Transverse colon (tissue), 4 donors: ENCODE measurements at regions not wholly inside any gene's neighbourhood (a gene's known extent, or its start where the extent isn't known, plus 50 kb on each side); places are given as distances from the start of the nearest gene placed in this dataset.

ENCODE experiments used
- DNase-seq: peaks from one replicate; pipeline ENCODE4 v3.0.0-alpha.2; 2019
- H3K27ac ChIP-seq, 4 donors: fragments of 200-600 bp; sonication (generic); 2 replicates each; pipeline ENCODE4 v1.5.1; 2016 to 2018; ENCODE audit warnings: inconsistent platforms in 4 of 4
- H3K27me3 ChIP-seq: fragments of 200-600 bp; sonication (generic); 2 replicates; pipeline ENCODE4 v1.5.1; 2017; ENCODE audit warnings: inconsistent platforms
- H3K36me3 ChIP-seq, 4 donors: fragments of 200-600 bp; sonication (generic); 2 replicates each; pipeline ENCODE4 v1.5.1; 2017 to 2019; ENCODE audit warnings: inconsistent platforms in 4 of 4
- H3K4me1 ChIP-seq, 4 donors: fragments of 200-600 bp; sonication (generic); 2 replicates each; pipeline ENCODE4 v1.5.1; 2017 to 2020; ENCODE audit warnings: inconsistent platforms in 4 of 4
- H3K4me3 ChIP-seq, 4 donors: fragments of 200-600 bp; sonication (generic); 1 replicate in 1 of 4; 2 replicates in 3 of 4; pipeline versions ENCODE4 v1.5.1 to v1.6.1; 2017 to 2019; ENCODE audit warnings: inconsistent platforms in 4 of 4
- H3K9me3 ChIP-seq, 2 donors: fragments of 200-600 bp; sonication (generic); 2 replicates each; pipeline ENCODE4 v1.5.1; 2017 to 2019; ENCODE audit warnings: inconsistent platforms in 2 of 2
- EP300 ChIP-seq: sonication (generic); formaldehyde crosslinking; IDR thresholded peaks from one replicate; pipeline ENCODE4 v1.6.1; 2017; ENCODE audit warnings: antibody characterized with exemption, low read depth
- POLR2A ChIP-seq: fragments of 450-650 bp; IDR thresholded peaks from one replicate; pipeline ENCODE4 v1.6.1; 2016; ENCODE audit warnings: antibody characterized with exemption, mild to moderate bottlenecking, moderate library complexity
- POLR2AphosphoS5 ChIP-seq, 3 donors: sonication (generic); formaldehyde crosslinking; IDR thresholded peaks; one replicate each; pipeline ENCODE4 v1.6.1; 2016; ENCODE audit warnings: antibody characterized with exemption in 3 of 3
- WGBS, 2 donors: methylation state at CpG; one replicate each; pipeline ENCODE4 v1.1.5; 2018; ENCODE audit warnings: low coverage in 1 of 2; 5-methylcytosine and 5-hydroxymethylcytosine counted together
- in situ Hi-C, 4 donors: fragments of 200-750 bp; cut with MboI; loops; one replicate each; pipeline versions ENCODE4 v1.15.0 to v1.15.1; 2017; ENCODE audit warnings: low sequenced_read_pairs in 3 of 4, low pct_ligation_motif_present in 1 of 4, low pct_unique_long_range_greater_than_20kb in 1 of 4
- intact Hi-C: fragments of 100-400 bp; cut with DNase I; formaldehyde crosslinking; loops from one replicate; pipeline ENCODE4 v1.15.1; 2023; ENCODE audit warnings: low total_unique reads
- TF ChIP-seq, protein P1 (sequence below), 5 experiments: fragments of 200-600 bp in 3 of 5; fragments of 450-650 bp in 2 of 5; sonication (generic) in 3 of 5; IDR thresholded peaks; 1 replicate in 2 of 5; 2 replicates in 3 of 5; pipeline ENCODE4 v1.5.1; 2016 to 2017; ENCODE audit warnings: antibody characterized with exemption in 5 of 5, inconsistent platforms in 3 of 5, mild to moderate bottlenecking in 2 of 5, moderate library complexity in 1 of 5

DNA sequence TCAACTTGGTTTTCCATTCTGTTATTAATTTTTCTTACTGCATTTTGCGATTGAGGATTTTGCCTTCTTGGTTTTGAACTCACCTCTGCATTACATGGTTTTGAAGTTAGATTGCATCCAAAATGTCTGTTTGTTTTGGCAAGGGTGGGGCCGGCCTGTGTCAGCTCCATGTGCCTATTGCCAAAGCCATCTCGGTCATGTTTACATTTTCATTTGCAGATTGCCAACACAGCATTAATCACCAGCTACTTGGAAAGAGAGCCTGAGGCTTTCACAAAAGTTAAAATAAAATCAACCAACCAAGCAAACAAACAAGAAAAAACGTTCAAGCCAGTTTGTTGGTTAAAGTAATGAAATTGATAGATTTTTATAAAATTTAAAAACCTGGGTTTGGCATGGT is 695.8 kb downstream of the TYW1 start:
- Histone ChIP-seq H3K27ac (no peak overlapping the region), H3K9me3 (peaks cover 0 to 14% of the 10 kb centered on the region in 2 donors), H3K36me3 (no peaks in the 10 kb centered on the region), H3K4me3 (no peak overlapping the region), H3K4me1 (no peaks in the 10 kb centered on the region), H3K27me3 (no peaks in the 10 kb centered on the region)
- 46 to 50% methylated on average over 4 of the region's 4 CpGs for WGBS, 2 donors
- DNase-seq: no peak
- TF ChIP-seq EP300 (no peak), POLR2AphosphoS5 (IDR thresholded peaks at IDR 0.05) (no peak), POLR2A (no peak)
- TF ChIP-seq, protein P1, sequence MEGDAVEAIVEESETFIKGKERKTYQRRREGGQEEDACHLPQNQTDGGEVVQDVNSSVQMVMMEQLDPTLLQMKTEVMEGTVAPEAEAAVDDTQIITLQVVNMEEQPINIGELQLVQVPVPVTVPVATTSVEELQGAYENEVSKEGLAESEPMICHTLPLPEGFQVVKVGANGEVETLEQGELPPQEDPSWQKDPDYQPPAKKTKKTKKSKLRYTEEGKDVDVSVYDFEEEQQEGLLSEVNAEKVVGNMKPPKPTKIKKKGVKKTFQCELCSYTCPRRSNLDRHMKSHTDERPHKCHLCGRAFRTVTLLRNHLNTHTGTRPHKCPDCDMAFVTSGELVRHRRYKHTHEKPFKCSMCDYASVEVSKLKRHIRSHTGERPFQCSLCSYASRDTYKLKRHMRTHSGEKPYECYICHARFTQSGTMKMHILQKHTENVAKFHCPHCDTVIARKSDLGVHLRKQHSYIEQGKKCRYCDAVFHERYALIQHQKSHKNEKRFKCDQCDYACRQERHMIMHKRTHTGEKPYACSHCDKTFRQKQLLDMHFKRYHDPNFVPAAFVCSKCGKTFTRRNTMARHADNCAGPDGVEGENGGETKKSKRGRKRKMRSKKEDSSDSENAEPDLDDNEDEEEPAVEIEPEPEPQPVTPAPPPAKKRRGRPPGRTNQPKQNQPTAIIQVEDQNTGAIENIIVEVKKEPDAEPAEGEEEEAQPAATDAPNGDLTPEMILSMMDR (IDR thresholded peaks at IDR 0.05): no peak
- in situ Hi-C loops (no loop called here), intact Hi-C loops (no loop called here)

DNA sequence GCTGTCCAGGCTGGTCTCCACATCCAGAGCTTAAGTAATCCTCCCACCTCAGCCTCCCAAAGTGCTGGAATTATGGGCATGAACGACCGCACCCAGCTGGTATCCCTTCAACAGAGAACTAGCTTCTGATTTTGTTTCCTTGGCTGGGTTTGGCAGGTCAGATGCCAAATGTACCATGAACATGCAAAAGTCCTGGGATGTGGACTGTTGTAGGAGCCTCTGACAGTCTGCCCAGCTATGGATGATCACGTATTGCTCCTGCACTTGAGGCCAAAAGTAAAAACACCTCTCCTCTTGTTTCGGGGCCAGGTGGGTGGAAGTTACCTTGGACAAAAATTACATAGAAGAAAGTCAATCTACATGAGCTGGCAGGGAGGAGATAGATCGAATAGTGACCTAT is 699.5 kb downstream of the TYW1 start:
- H3K36me3 ChIP-seq: no peaks in the 10 kb centered on the region
- H3K27ac ChIP-seq: no peak overlapping the region
- H3K27me3 ChIP-seq: no peaks in the 10 kb centered on the region
- no peak for DNase-seq
- WGBS, 2 donors: 84% methylated on average over 3 to 5 of the region's 5 CpGs
- intact Hi-C loops (no loop called here), in situ Hi-C loops (no loop called here)
- H3K9me3 ChIP-seq: peaks cover 0 to 5% of the 10 kb centered on the region in 2 donors
- TF ChIP-seq, protein P1 (IDR thresholded peaks at IDR 0.05): no peak
- no peak for TF ChIP-seq EP300
- no peak for TF ChIP-seq POLR2AphosphoS5 (IDR thresholded peaks at IDR 0.05)
- TF ChIP-seq POLR2A: no peak
- H3K4me1 ChIP-seq: no peaks in the 10 kb centered on the region
- H3K4me3 ChIP-seq: no peak overlapping the region

DNA sequence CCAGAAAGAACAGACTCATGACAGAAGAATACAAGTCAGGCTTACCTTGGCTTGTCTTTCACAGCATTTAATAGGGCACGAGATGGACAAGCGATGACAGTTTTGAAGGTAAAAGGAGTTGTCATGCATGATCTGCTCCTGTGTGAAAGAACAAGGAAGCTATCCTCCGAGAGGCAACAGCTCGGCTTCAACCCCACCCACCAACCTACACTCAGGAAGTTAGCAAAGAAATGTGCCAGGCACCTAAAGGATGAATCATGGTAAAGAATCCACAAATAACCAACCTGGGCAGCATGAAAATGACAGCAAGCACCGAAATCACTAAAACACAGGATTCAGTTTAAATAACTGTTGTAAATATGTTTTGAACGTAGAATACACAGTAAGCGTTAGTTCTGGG is 700.2 kb downstream of the TYW1 start:
- Histone ChIP-seq H3K9me3 (no peaks in the 10 kb centered on the region), H3K4me1 (no peaks in the 10 kb centered on the region), H3K36me3 (no peaks in the 10 kb centered on the region), H3K27me3 (no peaks in the 10 kb centered on the region), H3K27ac (no peak overlapping the region), H3K4me3 (no peak overlapping the region)
- intact Hi-C loops (no loop called here), in situ Hi-C loops (no loop called here)
- no peak for TF ChIP-seq POLR2AphosphoS5 (IDR thresholded peaks at IDR 0.05)
- no peak for TF ChIP-seq POLR2A
- TF ChIP-seq, protein P1 (IDR thresholded peaks at IDR 0.05): no peak
- no peak for TF ChIP-seq EP300
- no peak for DNase-seq
- WGBS, 2 donors: 60 to 75% methylated on average over 7 of the region's 7 CpGs

DNA sequence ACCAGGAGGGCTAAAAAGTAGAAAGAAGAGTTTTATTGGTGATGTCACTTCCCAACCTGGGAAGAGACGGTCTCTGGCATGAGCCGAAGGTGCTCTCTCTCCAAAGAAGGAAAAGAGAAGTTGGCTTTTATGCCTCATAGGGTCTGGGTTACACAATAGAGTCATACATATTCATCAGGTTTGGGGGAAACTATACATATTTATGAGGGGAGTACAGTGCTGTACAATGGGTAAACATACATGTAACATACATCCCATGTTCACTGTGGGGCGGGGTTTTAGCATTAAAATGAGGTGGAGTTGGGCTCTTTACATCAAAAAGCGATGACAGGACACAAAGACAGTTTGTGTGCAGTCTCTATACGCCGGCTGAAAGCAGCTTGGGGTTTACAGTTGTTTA is 701.7 kb downstream of the TYW1 start:
- no peak overlapping the region for H3K27ac ChIP-seq
- no peak for DNase-seq
- no peaks in the 10 kb centered on the region for H3K9me3 ChIP-seq
- no peaks in the 10 kb centered on the region for H3K36me3 ChIP-seq
- intact Hi-C loops: no loop called here
- TF ChIP-seq EP300: no peak
- TF ChIP-seq, protein P1 (IDR thresholded peaks at IDR 0.05): no peak
- TF ChIP-seq POLR2AphosphoS5 (IDR thresholded peaks at IDR 0.05): no peak
- TF ChIP-seq POLR2A: no peak
- WGBS, 2 donors: 50 to 71% methylated on average over 2 to 6 of the region's 6 CpGs
- in situ Hi-C loops: no loop called here
- H3K4me1 ChIP-seq: no peaks in the 10 kb centered on the region
- no peak overlapping the region for H3K4me3 ChIP-seq
- no peaks in the 10 kb centered on the region for H3K27me3 ChIP-seq
